Activated T-cell treated with anti-CD3 and anti-CD28 coated beads, Interleukin-2, amount 50 U/mL, for 72 hours (primary cell): ENCODE measurements at regions not wholly inside any gene's neighbourhood (a gene's known extent, or its start where the extent isn't known, plus 50 kb on each side); places are given as distances from the start of the nearest gene placed in this dataset.

ENCODE experiments used
- ATAC-seq, 2 donors: fragments of 150-1000 bp; cut with Tn5 transposase; replicated peaks in 1 of 2; 2 replicates each; pipeline ENCODE4 v1.10.0; 2021; ENCODE audit warnings: moderate library complexity in 2 of 2, mild to moderate bottlenecking in 1 of 2
- DNase-seq, 2 donors: peaks; one replicate each; pipeline ENCODE4 v3.0.0; 2021 to 2022; ENCODE audit warnings: mixed read lengths in 1 of 2
- H3K27ac Mint-ChIP-seq: one replicate; pipeline ENCODE4 v1.8.0; 2022; ENCODE audit warnings: mild to moderate bottlenecking, moderate library complexity, mixed read lengths
- H3K27me3 Mint-ChIP-seq: one replicate; pipeline ENCODE4 v1.8.0; 2022; ENCODE audit warnings: low read depth, mixed read lengths
- H3K36me3 Mint-ChIP-seq, 2 donors: one replicate each; pipeline ENCODE4 v1.8.0; 2022; ENCODE audit warnings: mixed read lengths in 2 of 2, mild to moderate bottlenecking in 1 of 2; ENCODE audit not compliant: insufficient read depth in 2 of 2
- H3K4me1 Mint-ChIP-seq: one replicate; pipeline ENCODE4 v1.8.0; 2022; ENCODE audit warnings: low read depth, mixed read lengths
- H3K4me3 Mint-ChIP-seq, 2 donors: one replicate each; pipeline ENCODE4 v1.8.0; 2022; ENCODE audit warnings: mild to moderate bottlenecking in 2 of 2, mixed read lengths in 2 of 2, moderate library complexity in 2 of 2
- H3K9me3 Mint-ChIP-seq, 2 donors: one replicate each; pipeline ENCODE4 v1.8.0; 2022; ENCODE audit warnings: mixed read lengths in 2 of 2

- no peak for DNase-seq
- ATAC-seq: peak; percentile 49 to 84
- Mint-ChIP-seq H3K36me3 (no peaks in the 10 kb centered on the region), H3K27ac (no peak overlapping the region), H3K4me1 (peaks cover 6% of the 10 kb centered on the region), H3K9me3 (no peaks in the 10 kb centered on the region), H3K4me3 (no peak overlapping the region), H3K27me3 (no peaks in the 10 kb centered on the region)
Measured at GRCh38 chr17:77297693-77298666, 157.2 kb downstream of the SEC14L1 start.

DNA sequence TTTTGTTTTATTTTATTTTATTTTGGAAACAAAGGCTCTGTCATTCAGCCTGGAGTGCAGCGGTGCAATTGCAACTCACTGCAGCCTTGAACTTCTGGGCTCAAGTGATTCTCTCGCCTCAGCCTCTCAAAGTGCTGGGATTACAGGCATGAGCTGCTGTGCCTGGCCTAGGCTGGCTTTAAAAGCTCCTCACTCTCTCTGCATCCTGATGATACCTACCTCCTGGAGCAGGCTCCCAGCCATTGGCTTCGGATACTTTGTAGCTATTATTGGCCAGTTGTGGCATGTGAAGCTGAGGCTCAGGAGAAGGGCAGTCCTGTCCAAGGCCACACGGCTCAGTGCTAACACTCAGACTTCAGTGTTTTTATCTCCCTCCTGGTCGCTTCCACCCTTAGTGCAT, 158.0 kb downstream of the SEC14L1 start:
- no peaks in the 10 kb centered on the region for H3K36me3 Mint-ChIP-seq
- no peak for DNase-seq
- no peak overlapping the region for H3K4me3 Mint-ChIP-seq
- no peak for ATAC-seq
- no peaks in the 10 kb centered on the region for H3K9me3 Mint-ChIP-seq
- no peaks in the 10 kb centered on the region for H3K27me3 Mint-ChIP-seq
- peaks cover 6% of the 10 kb centered on the region for H3K4me1 Mint-ChIP-seq
- no peak overlapping the region for H3K27ac Mint-ChIP-seq

- Mint-ChIP-seq H3K27ac (no peak overlapping the region), H3K27me3 (no peaks in the 10 kb centered on the region), H3K4me1 (peaks cover 6% of the 10 kb centered on the region), H3K36me3 (no peaks in the 10 kb centered on the region), H3K9me3 (no peaks in the 10 kb centered on the region), H3K4me3 (no peak overlapping the region)
- DNase-seq (no peak), ATAC-seq (no peak)
Measured at GRCh38 chr17:77299256-77300015, 158.7 kb downstream of the SEC14L1 start.

DNA sequence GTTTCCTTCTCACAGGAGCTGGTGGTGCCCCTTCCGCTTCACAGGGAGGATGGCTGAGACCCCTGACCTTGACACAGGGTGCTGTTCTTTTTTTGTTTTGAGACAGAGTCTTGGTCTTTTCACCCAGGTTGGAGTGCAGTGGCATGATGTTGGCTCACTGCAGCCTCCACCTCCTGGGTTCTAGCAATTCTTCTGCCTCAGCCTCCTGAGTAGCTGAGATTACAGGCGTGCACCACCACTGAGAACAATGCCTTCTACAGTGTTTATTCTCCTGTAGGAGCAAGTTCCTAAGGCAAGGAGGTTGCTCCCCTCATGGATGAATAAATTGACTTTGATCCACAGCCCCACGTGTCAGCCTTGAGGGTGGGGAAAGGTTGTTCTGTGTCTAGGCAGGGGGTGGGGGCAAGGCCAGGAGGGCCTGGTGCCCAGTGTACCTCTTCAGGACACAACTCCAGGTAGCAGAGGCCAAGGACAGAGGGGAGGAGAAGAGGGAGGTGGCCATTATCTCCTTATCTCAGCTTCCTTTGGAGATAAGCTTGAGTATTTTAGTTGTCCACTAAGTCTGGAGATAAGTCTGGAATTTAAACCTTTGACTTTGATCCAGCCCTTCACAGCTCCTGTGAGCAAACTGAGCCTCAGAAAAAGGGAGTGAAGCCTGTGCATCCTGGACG, 159.4 kb downstream of the SEC14L1 start:
- Mint-ChIP-seq H3K27ac (no peak overlapping the region), H3K4me1 (peaks cover 6% of the 10 kb centered on the region), H3K36me3 (no peaks in the 10 kb centered on the region), H3K4me3 (no peak overlapping the region), H3K9me3 (no peaks in the 10 kb centered on the region), H3K27me3 (no peaks in the 10 kb centered on the region)
- ATAC-seq (no peak), DNase-seq (no peak)

GRCh38 chr17:77301694-77302266, 161.0 kb downstream of the SEC14L1 start:
- no peaks in the 10 kb centered on the region for H3K9me3 Mint-ChIP-seq
- DNase-seq (no peak), ATAC-seq (no peak)
- no peak overlapping the region for H3K27ac Mint-ChIP-seq
- H3K4me3 Mint-ChIP-seq: no peak overlapping the region
- H3K27me3 Mint-ChIP-seq: no peaks in the 10 kb centered on the region
- H3K36me3 Mint-ChIP-seq: no peaks in the 10 kb centered on the region
- H3K4me1 Mint-ChIP-seq: peaks cover 6% of the 10 kb centered on the region

DNA sequence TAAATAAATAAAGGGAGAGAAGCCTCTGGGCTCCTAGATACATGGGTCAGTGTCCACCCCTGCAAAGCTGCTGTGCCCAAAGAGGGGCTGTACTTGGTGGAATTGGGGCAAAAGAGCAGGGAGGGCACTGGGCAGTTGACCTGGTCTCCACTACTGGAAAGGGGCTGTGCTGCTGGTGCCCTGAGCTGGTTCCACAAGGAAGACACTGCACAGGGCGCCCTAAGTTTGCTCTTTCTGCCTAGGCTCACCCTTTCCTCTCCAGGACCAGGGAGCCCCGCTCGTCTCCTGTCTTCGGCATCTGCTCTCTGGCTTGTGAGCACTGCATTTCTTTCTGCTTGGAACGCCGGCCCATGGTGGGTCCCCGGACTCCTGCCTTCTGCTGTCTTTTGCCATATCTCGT, 161.9 kb downstream of the SEC14L1 start:
- Mint-ChIP-seq H3K27ac (no peak overlapping the region), H3K27me3 (no peaks in the 10 kb centered on the region), H3K9me3 (no peaks in the 10 kb centered on the region), H3K36me3 (no peaks in the 10 kb centered on the region), H3K4me3 (no peak overlapping the region), H3K4me1 (peaks cover 4% of the 10 kb centered on the region)
- DNase-seq (no peak), ATAC-seq (no peak)

GRCh38 chr17:77303620-77304019, 162.9 kb downstream of the SEC14L1 start:
- H3K36me3 Mint-ChIP-seq: no peaks in the 10 kb centered on the region
- DNase-seq (no peak), ATAC-seq (no peak)
- no peak overlapping the region for H3K27ac Mint-ChIP-seq
- H3K4me1 Mint-ChIP-seq: no peaks in the 10 kb centered on the region
- no peaks in the 10 kb centered on the region for H3K27me3 Mint-ChIP-seq
- no peaks in the 10 kb centered on the region for H3K9me3 Mint-ChIP-seq
- no peak overlapping the region for H3K4me3 Mint-ChIP-seq

DNA sequence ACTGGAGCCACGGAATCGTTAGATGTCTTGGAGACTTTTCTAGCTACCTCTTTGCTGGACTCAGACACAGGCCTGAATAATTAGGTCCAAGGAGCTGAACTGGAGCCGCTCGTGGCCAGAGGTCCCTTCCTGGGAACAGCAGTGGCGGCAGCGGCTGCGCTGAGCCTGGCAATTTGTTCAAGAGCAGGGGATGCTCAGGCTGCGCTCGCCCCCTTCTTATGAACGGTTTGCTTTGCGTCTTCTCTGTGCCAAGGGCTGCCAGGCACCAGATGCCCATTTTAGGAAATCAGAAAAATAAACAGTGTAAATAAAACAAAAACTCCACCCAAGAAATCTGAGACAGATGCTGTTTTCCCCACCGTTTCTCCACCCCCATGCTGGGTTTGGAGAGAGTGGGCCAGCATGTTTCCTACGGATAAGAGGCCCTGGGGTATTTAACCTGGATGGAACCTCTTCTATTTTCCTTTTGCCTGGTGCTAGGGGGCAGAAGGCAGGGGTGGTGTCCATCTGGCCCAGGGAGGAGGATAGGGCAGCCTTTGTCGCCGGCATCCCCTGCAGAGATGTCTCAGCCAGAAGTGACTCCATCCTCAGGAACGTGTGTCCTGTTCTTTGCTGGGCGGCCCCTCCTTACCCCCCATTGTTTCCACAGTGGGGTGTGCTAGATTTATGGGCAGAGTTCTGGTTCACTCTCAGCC, 163.4 kb downstream of the SEC14L1 start:
- Mint-ChIP-seq H3K4me3 (no peak overlapping the region), H3K27me3 (no peaks in the 10 kb centered on the region), H3K4me1 (no peaks in the 10 kb centered on the region), H3K9me3 (no peaks in the 10 kb centered on the region), H3K36me3 (no peaks in the 10 kb centered on the region), H3K27ac (no peak overlapping the region)
- no peak for ATAC-seq
- no peak for DNase-seq

GRCh38 chr17:77304746-77305473, 164.1 kb downstream of the SEC14L1 start:
- ATAC-seq: no peak
- H3K27ac Mint-ChIP-seq: no peak overlapping the region

DNA sequence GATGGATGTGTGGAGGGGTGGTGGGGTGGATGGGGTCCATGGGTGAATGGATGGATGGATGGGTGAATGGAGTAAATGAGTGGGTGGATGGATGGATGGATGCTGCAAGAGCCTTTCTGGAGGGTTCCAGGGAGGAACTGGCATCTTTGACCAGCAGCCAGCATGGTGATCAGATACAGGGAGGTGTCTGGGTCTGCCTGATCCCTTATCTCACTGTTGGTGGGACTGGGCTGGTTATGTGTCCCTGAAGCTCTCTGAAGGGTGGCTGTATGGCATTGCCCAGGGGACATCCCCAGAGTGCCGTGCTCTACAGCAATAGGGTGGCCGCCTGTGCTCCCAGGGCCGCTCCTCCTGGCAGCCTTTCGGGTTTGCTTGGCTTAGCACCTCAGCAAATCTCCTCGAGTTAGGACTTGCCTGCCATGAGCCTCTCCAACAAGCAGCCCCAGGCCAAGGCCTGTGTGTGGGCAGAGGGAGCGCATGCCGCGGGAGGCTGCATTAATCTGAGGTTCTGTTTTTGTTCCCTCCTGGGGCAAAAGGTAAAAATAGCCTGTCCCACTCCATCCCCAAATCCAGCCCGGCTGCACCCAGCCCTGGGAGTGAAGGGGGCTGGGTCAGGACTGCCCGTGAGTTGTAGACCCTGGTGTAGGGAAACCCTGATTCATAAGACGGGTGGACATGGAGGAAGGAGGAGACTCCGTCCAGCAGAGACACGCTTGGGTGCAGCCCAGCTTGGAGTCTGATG, 165.4 kb downstream of the SEC14L1 start:
- no peak overlapping the region for H3K4me3 Mint-ChIP-seq
- no peaks in the 10 kb centered on the region for H3K27me3 Mint-ChIP-seq
- H3K36me3 Mint-ChIP-seq: no peaks in the 10 kb centered on the region
- no peak for ATAC-seq
- no peaks in the 10 kb centered on the region for H3K4me1 Mint-ChIP-seq
- H3K9me3 Mint-ChIP-seq: no peaks in the 10 kb centered on the region
- H3K27ac Mint-ChIP-seq: no peak overlapping the region
- DNase-seq: no peak

More at GRCh38 chr17:77304746-77305473, 164.1 kb downstream of the SEC14L1 start:
- Mint-ChIP-seq H3K4me1 (no peaks in the 10 kb centered on the region), H3K36me3 (no peaks in the 10 kb centered on the region), H3K9me3 (no peaks in the 10 kb centered on the region), H3K27me3 (no peaks in the 10 kb centered on the region), H3K4me3 (no peak overlapping the region)
- DNase-seq: no peak

GRCh38 chr17:77306790-77307478, 166.2 kb downstream of the SEC14L1 start:
- H3K36me3 Mint-ChIP-seq: no peaks in the 10 kb centered on the region
- H3K4me1 Mint-ChIP-seq: no peaks in the 10 kb centered on the region
- H3K4me3 Mint-ChIP-seq: no peak overlapping the region
- H3K27ac Mint-ChIP-seq: no peak overlapping the region
- DNase-seq (no peak), ATAC-seq (no peak)
- H3K9me3 Mint-ChIP-seq: no peaks in the 10 kb centered on the region
- H3K27me3 Mint-ChIP-seq: no peaks in the 10 kb centered on the region
